IMR-90 (cell line): ENCODE measurements at regions not wholly inside any gene's neighbourhood (a gene's known extent, or its start where the extent isn't known, plus 50 kb on each side); places are given as distances from the start of the nearest gene placed in this dataset.

Experiments used
- ATAC-seq: fragments of 200-7000 bp; cut with Tn5 transposase; 2 replicates; pipeline ENCODE4 v1.9.1; 2020; ENCODE audit warnings: low read depth, mild to moderate bottlenecking, moderate library complexity
- BruUV-seq: library from RNA; stranded (reverse); fragments of 400-500 nt; replicated peaks from 2 replicates; lab custom pipeline; 2021; lab: Mats Ljungman, UMichigan
- CTCF ChIA-PET: fragments of 300-600 bp; formaldehyde crosslinking; extraction: SDS; loops from one replicate; lab custom pipeline; 2021; ENCODE audit warnings: antibody characterized with exemption; lab: Yijun Ruan, JAX
- POLR2A ChIA-PET: fragments of 300-600 bp; sonication (Branson Sonifier 250); formaldehyde crosslinking; loops from one replicate; lab custom pipeline; 2022; ENCODE audit warnings: antibody characterized with exemption; ENCODE audit not compliant: unreplicated experiment; lab: Charles Lee
- DNase-seq: peaks from one replicate; pipeline ENCODE4 v3.0.0; 2013
- H2AFZ ChIP-seq: replicated peaks from 2 replicates; pipeline ENCODE3; 2013; ENCODE audit warnings: low read length, mild to moderate bottlenecking; ENCODE audit not compliant: poor library complexity
- H2AK5ac ChIP-seq: 2 replicates; pipeline ENCODE4 v1.6.1; 2013; ENCODE audit warnings: low read depth, low read length, inconsistent platforms
- H2AK9ac ChIP-seq: replicated peaks from 2 replicates; pipeline ENCODE3; 2013; ENCODE audit warnings: mild to moderate bottlenecking, low read depth, low read length, moderate library complexity; ENCODE audit not compliant: poor library complexity
- H2BK120ac ChIP-seq: 2 replicates; pipeline ENCODE4 v1.6.1; 2013; ENCODE audit warnings: low read depth, low read length, inconsistent platforms
- H2BK15ac ChIP-seq: 3 replicates; pipeline ENCODE4 v1.6.1; 2013; ENCODE audit warnings: low read depth, low read length, inconsistent platforms
- H2BK20ac ChIP-seq: 2 replicates; pipeline ENCODE4 v1.6.1; 2013; ENCODE audit warnings: low read depth, mild to moderate bottlenecking, inconsistent platforms, low read length, moderate library complexity
- H2BK5ac ChIP-seq: 2 replicates; pipeline ENCODE4 v1.6.1; 2013; ENCODE audit warnings: mild to moderate bottlenecking, low read depth, low read length, inconsistent platforms; ENCODE audit not compliant: poor library complexity, severe bottlenecking
- H3K14ac ChIP-seq: replicated peaks from 2 replicates; pipeline ENCODE4 v1.6.1; 2013; ENCODE audit warnings: low read depth, low read length, inconsistent platforms
- H3K18ac ChIP-seq: 2 replicates; pipeline ENCODE4 v1.6.1; 2013; ENCODE audit warnings: low read depth, low read length, control low read depth
- H3K23ac ChIP-seq: 2 replicates; pipeline ENCODE4 v1.6.1; 2013; ENCODE audit warnings: low read depth, low read length, inconsistent platforms
- H3K27ac ChIP-seq: 2 replicates; pipeline ENCODE4 v1.5.1; 2013; ENCODE audit warnings: mild to moderate bottlenecking, control low read depth, low read length; ENCODE audit not compliant: insufficient read depth
- H3K27me3 ChIP-seq: 2 replicates; pipeline ENCODE4 v1.6.1; 2013; ENCODE audit warnings: low read length; ENCODE audit not compliant: control insufficient read depth, insufficient read depth
- H3K36me3 ChIP-seq: 2 replicates; pipeline ENCODE4 v1.6.1; 2013; ENCODE audit warnings: low read length, mixed read lengths; ENCODE audit not compliant: control insufficient read depth, insufficient read depth
- H3K4ac ChIP-seq: 2 replicates; pipeline ENCODE4 v1.6.1; 2013; ENCODE audit warnings: low read depth, low read length, inconsistent platforms
- H3K4me1 ChIP-seq: 2 replicates; pipeline ENCODE4 v1.6.1; 2013; ENCODE audit warnings: low read length, mixed read lengths; ENCODE audit not compliant: control insufficient read depth, insufficient read depth
- H3K4me2 ChIP-seq: 2 replicates; pipeline ENCODE4 v1.6.1; 2013; ENCODE audit warnings: low read depth, mild to moderate bottlenecking, control low read depth, low read length, moderate library complexity
- H3K4me3 ChIP-seq: 2 replicates; pipeline ENCODE4 v1.5.1; 2013; ENCODE audit warnings: low read depth, mild to moderate bottlenecking, control low read depth, low read length, moderate library complexity; ENCODE audit not compliant: insufficient read depth
- H3K56ac ChIP-seq: 2 replicates; pipeline ENCODE4 v1.6.1; 2013; ENCODE audit warnings: low read length, inconsistent platforms; ENCODE audit not compliant: insufficient read depth; ENCODE audit errors: extremely low read depth
- H3K79me1 ChIP-seq, 2 experiments: 2 replicates each; pipeline ENCODE4 v1.6.1; 2013; ENCODE audit warnings: low read length in 2 of 2, inconsistent platforms in 1 of 2, low read depth in 1 of 2
- H3K9ac ChIP-seq: 2 replicates; pipeline ENCODE4 v1.6.1; 2013; ENCODE audit warnings: low read depth, low read length, control low read depth
- H3K9me1 ChIP-seq: 2 replicates; pipeline ENCODE4 v1.6.1; 2013; ENCODE audit warnings: low read length, inconsistent platforms; ENCODE audit not compliant: insufficient read depth
- H3K9me3 ChIP-seq: 2 replicates; pipeline ENCODE4 v1.6.1; 2013; ENCODE audit warnings: low read length; ENCODE audit not compliant: control insufficient read depth, insufficient read depth
- H4K20me1 ChIP-seq: 2 replicates; pipeline ENCODE4 v1.6.1; 2013; ENCODE audit warnings: low read length, inconsistent platforms; ENCODE audit not compliant: insufficient read depth
- H4K5ac ChIP-seq: 2 replicates; pipeline ENCODE4 v1.6.1; 2013; ENCODE audit warnings: mild to moderate bottlenecking, low read depth, low read length, control low read depth
- H4K8ac ChIP-seq, 2 experiments: 2 replicates each; pipeline ENCODE4 v1.6.1; 2013; ENCODE audit warnings: low read depth in 2 of 2, low read length in 2 of 2, control low read depth in 1 of 2, inconsistent platforms in 1 of 2
- H4K91ac ChIP-seq: 2 replicates; pipeline ENCODE4 v1.6.1; 2013; ENCODE audit warnings: low read depth, low read length, inconsistent platforms; ENCODE audit not compliant: insufficient read depth
- CEBPB ChIP-seq: IDR thresholded peaks from 2 replicates; pipeline ENCODE4 v1.6.1; 2012; ENCODE audit warnings: low read depth, low read length, improper control_type of control experiment
- WGBS, 2 experiments: methylation state at CpG; one replicate each; pipeline versions ENCODE4 v1.1.5 to v1.1.7; 2013; ENCODE audit warnings: missing lambda C conversion rate in 2 of 2; ENCODE audit not compliant: insufficient read length in 1 of 2; ENCODE audit errors: extremely low coverage in 2 of 2; 5-methylcytosine and 5-hydroxymethylcytosine counted together
- dilution Hi-C: fragments of 300-500 bp; cut with HindIII; formaldehyde crosslinking; loops from one replicate; pipeline ENCODE4 v1.14.3; 2018; ENCODE audit warnings: low sequenced_read_pairs; ENCODE audit not compliant: unreplicated experiment
- in situ Hi-C: fragments of 300-500 bp; cut with MboI; formaldehyde crosslinking; loops from 3 replicates; pipeline ENCODE4 v1.14.3; 2019; ENCODE audit warnings: low sequenced_read_pairs, inconsistent platforms, mixed read lengths
- intact Hi-C: fragments of 100-400 bp; cut with micrococcal nuclease; formaldehyde crosslinking; loops from 2 replicates; pipeline ENCODE4 v1.10.0; 2022

DNA sequence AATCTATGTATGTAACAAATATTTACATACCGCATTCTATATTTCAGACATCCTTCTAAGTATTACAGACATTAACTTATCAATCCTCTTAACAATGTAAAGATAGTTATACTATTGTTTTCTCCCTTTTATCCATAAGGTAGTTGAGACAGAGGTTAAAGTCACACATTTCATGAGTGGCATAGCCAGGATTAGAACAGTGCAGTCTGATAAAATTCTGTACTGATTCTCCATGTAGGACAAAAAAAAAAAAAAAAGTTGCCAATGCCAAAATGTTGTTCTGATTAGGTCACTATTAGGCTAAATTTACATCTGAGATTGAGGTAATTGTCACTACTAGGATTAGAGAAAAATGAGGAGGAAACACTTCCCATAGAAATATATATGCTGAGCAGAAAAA lies 629.2 kb downstream of the OTOL1 start:
- H3K18ac ChIP-seq: no peak overlapping the region
- no peak for TF ChIP-seq CEBPB
- no peak overlapping the region for H2AK9ac ChIP-seq
- H3K23ac ChIP-seq: no peak overlapping the region
- no peaks in the 10 kb centered on the region for H3K4me1 ChIP-seq
- H2BK20ac ChIP-seq: no peak overlapping the region
- no peak overlapping the region for H2AFZ ChIP-seq
- no peak overlapping the region for H3K4me3 ChIP-seq
- DNase-seq: no peak
- H3K4ac ChIP-seq: no peak overlapping the region
- no peaks in the 10 kb centered on the region for H4K20me1 ChIP-seq
- CTCF ChIA-PET: no interaction called here
- H3K4me2 ChIP-seq: no peak overlapping the region
- H4K5ac ChIP-seq: no peak overlapping the region
- POLR2A ChIA-PET: no interaction called here
- H3K9me1 ChIP-seq: no peaks in the 10 kb centered on the region
- H3K27me3 ChIP-seq: no peaks in the 10 kb centered on the region
- H2BK15ac ChIP-seq: no peak overlapping the region
- H3K27ac ChIP-seq: no peak overlapping the region
- no peaks in the 10 kb centered on the region for H3K36me3 ChIP-seq
- BruUV-seq: no TSS peak
- no peaks in the 10 kb centered on the region for H3K9me3 ChIP-seq
- H3K14ac ChIP-seq: no peak overlapping the region
- dilution Hi-C loops (no loop called here), intact Hi-C loops (no loop called here), in situ Hi-C loops (no loop called here)
- no peak for ATAC-seq
- H2BK120ac ChIP-seq: no peak overlapping the region
- no peak overlapping the region for H2BK5ac ChIP-seq
- H4K8ac ChIP-seq: no peak overlapping the region
- no CpG with 5 or more reads among the region's 1 CpG for WGBS, 2 experiments
- no peak overlapping the region for H3K9ac ChIP-seq
- no peak overlapping the region for H3K56ac ChIP-seq
- no peaks in the 10 kb centered on the region for H3K79me1 ChIP-seq
- no peak overlapping the region for H2AK5ac ChIP-seq
- H4K91ac ChIP-seq: no peak overlapping the region
